GM06990 (cell line): ENCODE measurements at regions not wholly inside any gene's neighbourhood (a gene's known extent, or its start where the extent isn't known, plus 50 kb on each side); places are given as distances from the start of the nearest gene placed in this dataset.

ENCODE experiments used
- DNase-seq: peaks from one replicate; pipeline ENCODE4 v3.0.0-alpha.2; 2011; ENCODE audit not compliant: insufficient read length; ENCODE audit errors: extremely low read depth
- H3K27me3 ChIP-seq: replicated peaks from 2 replicates; pipeline ENCODE4 v1.6.0; 2011; ENCODE audit warnings: low read length; ENCODE audit not compliant: control insufficient read depth, insufficient read depth
- H3K36me3 ChIP-seq: 2 replicates; pipeline ENCODE4 v1.5.1; 2011; ENCODE audit warnings: low read length; ENCODE audit not compliant: control insufficient read depth, insufficient read depth
- H3K4me3 ChIP-seq: replicated peaks from 2 replicates; pipeline ENCODE4 v1.5.1; 2011; ENCODE audit warnings: low read depth, mild to moderate bottlenecking, control low read depth, low read length
- CTCF ChIP-seq: IDR thresholded peaks from 2 replicates; pipeline ENCODE4 v1.5.1; 2011; ENCODE audit warnings: low read length, control low read depth, mild to moderate bottlenecking, inconsistent platforms; ENCODE audit not compliant: insufficient read depth, poor library complexity, severe bottlenecking

- Histone ChIP-seq H3K27me3 (no peaks in the 10 kb centered on the region), H3K4me3 (no peak overlapping the region), H3K36me3 (no peaks in the 10 kb centered on the region)
- TF ChIP-seq CTCF, result no peak
- no peak for DNase-seq
Measured at GRCh38 chr20:20821484-20822260, 109.2 kb upstream of the RALGAPA2 start.

GRCh38 chr20:20820785-20821483 is 108.5 kb upstream of the RALGAPA2 start:
- H3K4me3 ChIP-seq, result no peak overlapping the region
- no peak for DNase-seq
- no peak for TF ChIP-seq CTCF
- no peaks in the 10 kb centered on the region for H3K27me3 ChIP-seq
- H3K36me3 ChIP-seq, result no peaks in the 10 kb centered on the region

- DNase-seq, result no peak
- no peak overlapping the region for H3K4me3 ChIP-seq
- H3K27me3 ChIP-seq, result no peaks in the 10 kb centered on the region
- no peaks in the 10 kb centered on the region for H3K36me3 ChIP-seq
- peak; percentile 42 for TF ChIP-seq CTCF
Measured at GRCh38 chr20:20820104-20820503, 107.7 kb upstream of the RALGAPA2 start.

- H3K27me3 ChIP-seq, result no peaks in the 10 kb centered on the region
- no peak overlapping the region for H3K4me3 ChIP-seq
- no peaks in the 10 kb centered on the region for H3K36me3 ChIP-seq
- no peak for TF ChIP-seq CTCF
- DNase-seq, result no peak
Measured at GRCh38 chr20:20816969-20817755, 104.7 kb upstream of the RALGAPA2 start.

GRCh38 chr20:20815711-20816455 is 103.4 kb upstream of the RALGAPA2 start:
- H3K36me3 ChIP-seq, result no peaks in the 10 kb centered on the region
- H3K4me3 ChIP-seq, result no peak overlapping the region
- no peaks in the 10 kb centered on the region for H3K27me3 ChIP-seq
- DNase-seq, result no peak
- no peak for TF ChIP-seq CTCF
